Hepatocyte (in vitro differentiated cells): ENCODE measurements at regions not wholly inside any gene's neighbourhood (a gene's known extent, or its start where the extent isn't known, plus 50 kb on each side); places are given as distances from the start of the nearest gene placed in this dataset.

ENCODE experiments used
- DNase-seq: peaks from one replicate; pipeline ENCODE4 v3.0.0-alpha.2; 2016; ENCODE audit warnings: low spot score
- H2AFZ ChIP-seq: fragments of 200-600 bp; sonication (generic); 2 replicates; pipeline ENCODE4 v1.6.0; 2016; ENCODE audit warnings: antibody characterized with exemption, mild to moderate bottlenecking
- H3K27ac ChIP-seq: fragments of 200-600 bp; sonication (generic); 2 replicates; pipeline ENCODE4 v1.5.1; 2016; ENCODE audit warnings: mild to moderate bottlenecking
- H3K27me3 ChIP-seq: fragments of 200-600 bp; sonication (generic); 2 replicates; pipeline ENCODE4 v1.6.1; 2016
- H3K36me3 ChIP-seq: fragments of 200-600 bp; sonication (generic); replicated peaks from 2 replicates; pipeline ENCODE4 v1.5.1; 2016; ENCODE audit warnings: low read depth; ENCODE audit not compliant: insufficient read depth
- H3K4me1 ChIP-seq: fragments of 200-600 bp; sonication (generic); 2 replicates; pipeline ENCODE4 v1.5.1; 2016; ENCODE audit warnings: mild to moderate bottlenecking, moderate library complexity; ENCODE audit not compliant: insufficient read depth
- H3K4me2 ChIP-seq: fragments of 200-600 bp; sonication (generic); 2 replicates; pipeline ENCODE4 v1.6.0; 2016
- H3K4me3 ChIP-seq: fragments of 200-600 bp; sonication (generic); 2 replicates; pipeline ENCODE4 v1.5.1; 2016; ENCODE audit warnings: mild to moderate bottlenecking
- H3K79me2 ChIP-seq: fragments of 200-600 bp; sonication (generic); 2 replicates; pipeline ENCODE4 v1.6.0; 2017; ENCODE audit warnings: mild to moderate bottlenecking
- H3K9me2 ChIP-seq: fragments of 200-600 bp; sonication (generic); replicated peaks from 2 replicates; pipeline ENCODE4 v1.6.0; 2017; ENCODE audit warnings: mild to moderate bottlenecking; ENCODE audit not compliant: insufficient read depth
- H3K9me3 ChIP-seq: fragments of 200-600 bp; sonication (generic); 2 replicates; pipeline ENCODE4 v1.5.1; 2016; ENCODE audit warnings: low read depth, mild to moderate bottlenecking
- H4K20me1 ChIP-seq: fragments of 200-600 bp; sonication (generic); 2 replicates; pipeline ENCODE4 v1.6.0; 2016; ENCODE audit warnings: mild to moderate bottlenecking; ENCODE audit not compliant: insufficient read depth, poor library complexity, severe bottlenecking
- CTCF ChIP-seq: fragments of 200-600 bp; sonication (generic); IDR thresholded peaks from 2 replicates; pipeline ENCODE4 v1.5.1; 2016; ENCODE audit warnings: antibody characterized with exemption, mild to moderate bottlenecking; ENCODE audit not compliant: poor library complexity
- EZH2 ChIP-seq: fragments of 200-600 bp; sonication (generic); IDR thresholded peaks from 2 replicates; pipeline ENCODE4 v1.6.1; 2016; ENCODE audit warnings: antibody characterized with exemption, mild to moderate bottlenecking, borderline replicate concordance
- EZH2phosphoT487 ChIP-seq: fragments of 200-600 bp; sonication (generic); IDR thresholded peaks from one replicate; pipeline ENCODE4 v1.6.1; 2018; ENCODE audit warnings: antibody characterized with exemption, mild to moderate bottlenecking, low read depth, moderate library complexity; ENCODE audit not compliant: unreplicated experiment, severe bottlenecking
- WGBS: methylation state at CpG from one replicate; pipeline ENCODE4 v1.1.6; 2016; ENCODE audit warnings: low lambda C conversion rate; ENCODE audit errors: missing lambda C conversion rate; 5-methylcytosine and 5-hydroxymethylcytosine counted together

- Histone ChIP-seq H2AFZ (no peak overlapping the region), H3K4me3 (no peak overlapping the region), H3K4me2 (no peak overlapping the region), H3K4me1 (no peaks in the 10 kb centered on the region), H3K79me2 (no peaks in the 10 kb centered on the region), H3K27me3 (no peaks in the 10 kb centered on the region), H3K9me2 (no peaks in the 10 kb centered on the region), H3K9me3 (no peaks in the 10 kb centered on the region), H3K36me3 (no peaks in the 10 kb centered on the region), H3K27ac (no peak overlapping the region), H4K20me1 (no peaks in the 10 kb centered on the region)
- 77% methylated on average over 1 of the region's 1 CpG for WGBS
- DNase-seq = no peak
- TF ChIP-seq CTCF (no peak), EZH2 (no peak), EZH2phosphoT487 (no peak)
Observed at GRCh38 chr7:108808549-108809266, 239.0 kb downstream of the DNAJB9 start.

GRCh38 chr7:108809356-108809755, 239.7 kb downstream of the DNAJB9 start:
- Histone ChIP-seq H3K4me3 (no peak overlapping the region), H3K27me3 (no peaks in the 10 kb centered on the region), H3K36me3 (no peaks in the 10 kb centered on the region), H4K20me1 (no peaks in the 10 kb centered on the region), H3K79me2 (no peaks in the 10 kb centered on the region), H3K9me3 (no peaks in the 10 kb centered on the region), H2AFZ (no peak overlapping the region), H3K4me2 (no peak overlapping the region), H3K27ac (no peak overlapping the region), H3K9me2 (no peaks in the 10 kb centered on the region), H3K4me1 (no peaks in the 10 kb centered on the region)
- TF ChIP-seq EZH2phosphoT487 (no peak), EZH2 (no peak), CTCF (no peak)
- DNase-seq = no peak
- 77% methylated on average over 2 of the region's 2 CpGs for WGBS

GRCh38 chr7:108810756-108811385, 241.2 kb downstream of the DNAJB9 start:
- no peaks in the 10 kb centered on the region for H3K36me3 ChIP-seq
- 97% methylated on average over 2 of the region's 2 CpGs for WGBS
- H3K27me3 ChIP-seq = no peaks in the 10 kb centered on the region
- H3K4me2 ChIP-seq = no peak overlapping the region
- H3K9me3 ChIP-seq = no peaks in the 10 kb centered on the region
- TF ChIP-seq CTCF (no peak), EZH2phosphoT487 (no peak), EZH2 (no peak)
- no peak overlapping the region for H3K27ac ChIP-seq
- H3K4me3 ChIP-seq = no peak overlapping the region
- no peaks in the 10 kb centered on the region for H3K4me1 ChIP-seq
- DNase-seq = no peak
- H4K20me1 ChIP-seq = no peaks in the 10 kb centered on the region
- no peaks in the 10 kb centered on the region for H3K79me2 ChIP-seq
- H2AFZ ChIP-seq = no peak overlapping the region
- H3K9me2 ChIP-seq = no peaks in the 10 kb centered on the region
